Mucosa of descending colon (tissue), 3 donors: ENCODE measurements at regions not wholly inside any gene's neighbourhood (a gene's known extent, or its start where the extent isn't known, plus 50 kb on each side); places are given as distances from the start of the nearest gene placed in this dataset.
"Not testable (repeated sequence)": the region's sequence is repeated elsewhere in the genome, so short reads cannot be mapped to it uniquely, and the experiment has no call there.

ENCODE experiments used
- ATAC-seq: fragments of 200-7000 bp; cut with Tn5 transposase; one replicate; pipeline ENCODE4 v1.9.1; 2020; ENCODE audit warnings: mild to moderate bottlenecking, moderate library complexity
- DNase-seq, 3 donors: peaks; one replicate each; pipeline ENCODE4 v3.0.0-alpha.2; 2020
- H3K36me3 ChIP-seq: fragments of 200-600 bp; one replicate; pipeline ENCODE4 v1.8.0; 2021; ENCODE audit warnings: low read depth, mild to moderate bottlenecking
- H3K4me1 ChIP-seq: fragments of 200-600 bp; one replicate; pipeline ENCODE4 v1.8.0; 2021; ENCODE audit warnings: low read depth, mild to moderate bottlenecking
- H3K4me3 ChIP-seq: fragments of 200-600 bp; one replicate; pipeline ENCODE4 v1.8.0; 2021; ENCODE audit warnings: mild to moderate bottlenecking
- H3K9me3 ChIP-seq: fragments of 200-600 bp; one replicate; pipeline ENCODE4 v1.8.0; 2021; ENCODE audit warnings: mild to moderate bottlenecking
- intact Hi-C, 2 donors: fragments of 100-400 bp; cut with DNase I in 1 of 2; cut with micrococcal nuclease in 1 of 2; formaldehyde crosslinking; loops; one replicate each; pipeline versions ENCODE4 v1.11.0 to v1.11.1; 2022; cut with DNase I, micrococcal nuclease
- TF ChIP-seq, protein P1 (sequence below): fragments of 200-600 bp; IDR thresholded peaks from one replicate; pipeline ENCODE4 v1.8.0; 2022; ENCODE audit warnings: antibody characterized with exemption, mild to moderate bottlenecking
- donor health status: DM: no; HTN: no; CAD: no; lungs with moderate emphysema.
- donor health status: DM: no; HTN: no; CAD: no.
- donor health status: DM: no; HTN: yes; CAD: no.

DNA sequence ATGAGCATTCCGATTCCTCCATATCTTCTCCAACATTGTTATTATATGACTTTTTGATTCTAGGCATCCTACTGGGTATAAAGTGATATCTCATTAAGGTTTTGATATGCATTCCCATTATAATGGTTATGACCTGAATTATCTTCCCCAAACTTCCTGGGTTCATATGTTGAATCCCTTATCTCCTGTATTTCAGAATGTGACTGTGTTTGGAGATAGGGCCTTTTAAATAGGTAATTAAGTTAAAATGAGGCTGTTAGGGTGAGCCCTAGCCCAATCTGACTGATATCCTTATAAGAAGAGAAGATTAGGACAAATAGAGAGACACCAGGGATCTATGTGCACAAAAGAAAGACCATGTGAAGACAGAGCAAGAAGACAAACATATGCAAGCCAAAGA, 96.9 kb upstream of the PMCH start:
- DNase-seq (no peak), ATAC-seq (no peak)
- TF ChIP-seq, protein P1, sequence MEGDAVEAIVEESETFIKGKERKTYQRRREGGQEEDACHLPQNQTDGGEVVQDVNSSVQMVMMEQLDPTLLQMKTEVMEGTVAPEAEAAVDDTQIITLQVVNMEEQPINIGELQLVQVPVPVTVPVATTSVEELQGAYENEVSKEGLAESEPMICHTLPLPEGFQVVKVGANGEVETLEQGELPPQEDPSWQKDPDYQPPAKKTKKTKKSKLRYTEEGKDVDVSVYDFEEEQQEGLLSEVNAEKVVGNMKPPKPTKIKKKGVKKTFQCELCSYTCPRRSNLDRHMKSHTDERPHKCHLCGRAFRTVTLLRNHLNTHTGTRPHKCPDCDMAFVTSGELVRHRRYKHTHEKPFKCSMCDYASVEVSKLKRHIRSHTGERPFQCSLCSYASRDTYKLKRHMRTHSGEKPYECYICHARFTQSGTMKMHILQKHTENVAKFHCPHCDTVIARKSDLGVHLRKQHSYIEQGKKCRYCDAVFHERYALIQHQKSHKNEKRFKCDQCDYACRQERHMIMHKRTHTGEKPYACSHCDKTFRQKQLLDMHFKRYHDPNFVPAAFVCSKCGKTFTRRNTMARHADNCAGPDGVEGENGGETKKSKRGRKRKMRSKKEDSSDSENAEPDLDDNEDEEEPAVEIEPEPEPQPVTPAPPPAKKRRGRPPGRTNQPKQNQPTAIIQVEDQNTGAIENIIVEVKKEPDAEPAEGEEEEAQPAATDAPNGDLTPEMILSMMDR: no peak
- H3K36me3 ChIP-seq: no peaks in the 10 kb centered on the region
- H3K4me1 ChIP-seq: no peaks in the 10 kb centered on the region
- no peak overlapping the region for H3K4me3 ChIP-seq
- intact Hi-C loops: no loop called here
- no peaks in the 10 kb centered on the region for H3K9me3 ChIP-seq

DNA sequence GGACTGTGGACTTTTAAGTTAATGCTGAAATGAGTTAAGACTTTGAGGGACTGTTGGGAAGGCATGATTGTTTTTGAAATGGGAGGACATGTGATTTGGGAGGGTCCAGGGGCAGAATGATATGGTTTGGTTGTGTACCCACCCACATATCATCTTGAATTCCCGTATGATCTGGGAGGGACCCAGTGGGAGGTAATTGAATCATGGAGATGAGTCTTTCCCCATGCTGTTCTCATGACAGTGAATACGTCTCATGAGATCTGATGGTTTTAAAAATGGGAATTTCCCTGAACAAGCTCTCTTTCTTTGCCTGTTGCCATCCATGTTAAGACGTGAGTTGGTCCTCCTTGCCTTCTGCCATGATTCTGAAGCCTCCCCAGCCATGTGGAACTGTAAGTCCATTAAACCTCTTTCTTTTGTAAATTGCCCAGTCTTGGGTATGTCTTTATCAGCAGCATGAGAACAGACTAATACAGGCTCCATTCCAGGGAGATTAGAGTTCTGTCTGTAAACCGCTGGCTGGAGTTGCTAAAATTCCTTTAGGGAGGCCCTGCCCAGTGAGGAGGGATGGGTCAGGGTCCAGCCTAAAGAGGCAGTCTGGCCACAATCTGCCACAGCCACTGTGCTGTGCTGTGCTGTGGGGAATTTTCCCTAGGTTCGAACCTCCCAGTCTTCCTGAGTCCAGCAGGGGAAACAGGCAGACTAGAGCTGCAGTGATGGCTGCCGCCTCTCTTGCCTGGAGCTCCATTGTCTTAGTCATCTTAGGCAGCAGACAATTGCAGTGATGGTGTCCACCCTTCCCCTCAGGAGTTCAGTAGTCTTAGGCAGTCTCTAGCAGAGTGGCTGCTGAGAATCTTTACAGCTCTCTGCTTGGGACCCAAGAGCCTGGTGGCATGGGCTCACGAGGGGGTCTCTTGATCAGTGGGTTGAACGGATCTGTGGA, 94.1 kb upstream of the PMCH start:
- H3K4me3 ChIP-seq, H3K4me1 ChIP-seq, DNase-seq, H3K9me3 ChIP-seq, ATAC-seq, intact Hi-C loops, H3K36me3 ChIP-seq: not testable (repeated sequence)

DNA sequence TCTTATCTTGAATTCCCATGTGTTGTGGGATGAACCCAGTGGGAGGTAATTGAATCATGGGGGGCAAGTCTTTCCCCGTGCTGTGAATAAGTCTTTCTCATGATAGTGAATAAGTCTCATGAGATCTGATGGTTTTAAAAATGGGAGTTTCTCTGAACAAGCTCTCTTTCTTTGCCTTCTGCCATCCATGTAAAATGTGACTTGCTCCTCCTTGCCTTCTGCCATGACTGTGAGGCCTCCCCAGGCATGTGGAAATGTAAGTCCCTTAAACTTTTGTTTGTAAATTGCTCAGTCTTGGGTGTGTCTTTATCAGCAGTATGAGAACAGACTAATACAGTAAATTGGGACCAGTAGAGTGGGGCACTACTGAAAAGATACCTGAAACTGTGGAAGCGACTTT, 92.1 kb upstream of the PMCH start:
- H3K9me3 ChIP-seq, H3K4me3 ChIP-seq, intact Hi-C loops, DNase-seq, H3K36me3 ChIP-seq, ATAC-seq, H3K4me1 ChIP-seq: not testable (repeated sequence)

DNA sequence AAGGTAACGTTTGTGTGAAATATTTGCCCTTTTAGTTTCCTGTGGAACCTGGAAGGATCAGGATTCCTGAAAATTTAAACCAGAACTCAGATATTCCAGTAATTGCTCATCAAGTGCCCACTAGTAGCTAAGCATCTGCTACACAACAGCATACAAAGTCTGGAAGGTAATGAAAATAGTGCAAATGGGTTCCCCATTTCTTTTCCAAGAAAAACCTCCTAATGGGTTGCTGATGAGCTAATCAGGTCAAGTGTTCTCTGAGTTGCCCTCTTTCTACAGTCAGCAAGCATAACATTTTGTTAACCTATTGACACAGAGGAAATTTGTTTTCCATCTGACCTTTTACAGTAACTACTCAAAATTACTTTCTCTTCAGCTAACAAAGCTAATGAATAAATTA, 83.6 kb upstream of the PMCH start:
- TF ChIP-seq, protein P1: no peak
- Histone ChIP-seq H3K9me3 (no peaks in the 10 kb centered on the region), H3K36me3 (no peaks in the 10 kb centered on the region), H3K4me3 (no peak overlapping the region), H3K4me1 (no peaks in the 10 kb centered on the region)
- intact Hi-C loops: no loop called here
- ATAC-seq: no peak
- no peak for DNase-seq

DNA sequence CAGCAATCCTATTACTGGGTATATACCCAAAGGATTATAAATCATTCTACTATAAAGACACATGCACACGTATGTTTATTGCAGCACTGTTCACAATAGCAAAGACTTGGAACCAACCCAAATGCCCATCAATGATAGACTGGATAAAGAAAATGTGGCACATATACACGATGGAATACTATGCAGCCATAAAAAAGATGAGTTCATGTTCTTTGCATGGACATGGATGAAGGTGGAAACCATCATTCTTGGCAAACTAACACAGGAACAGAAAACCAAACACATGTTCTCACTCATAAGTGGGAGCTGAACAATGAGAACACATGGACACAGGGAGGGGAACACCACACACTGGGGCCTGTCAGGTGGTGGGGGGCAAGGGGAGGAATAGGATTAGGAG, 58.1 kb upstream of the PMCH start:
- H3K4me1 ChIP-seq, DNase-seq, intact Hi-C loops, H3K36me3 ChIP-seq, H3K4me3 ChIP-seq, ATAC-seq, H3K9me3 ChIP-seq: not testable (repeated sequence)

DNA sequence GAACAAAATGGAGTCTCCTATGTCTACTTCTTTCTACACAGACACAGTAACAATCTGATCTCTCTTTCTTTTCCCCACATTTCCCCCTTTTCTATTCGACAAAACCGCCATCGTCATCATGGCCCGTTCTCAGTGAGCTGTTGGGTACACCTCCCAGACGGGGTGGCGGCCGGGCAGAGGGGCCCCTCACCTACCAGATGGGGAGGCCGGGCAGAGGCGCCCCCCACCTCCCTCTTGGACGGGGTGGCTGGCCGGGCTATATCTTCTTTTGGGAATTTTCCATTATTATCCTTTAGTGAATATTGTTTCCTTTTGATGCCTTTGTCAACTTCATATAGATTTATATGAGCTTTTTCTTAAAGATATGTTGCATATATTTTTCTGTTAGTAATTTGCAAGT, 53.4 kb upstream of the PMCH start:
- ATAC-seq, H3K36me3 ChIP-seq, DNase-seq, intact Hi-C loops, H3K4me3 ChIP-seq, H3K4me1 ChIP-seq, H3K9me3 ChIP-seq: not testable (repeated sequence)

DNA sequence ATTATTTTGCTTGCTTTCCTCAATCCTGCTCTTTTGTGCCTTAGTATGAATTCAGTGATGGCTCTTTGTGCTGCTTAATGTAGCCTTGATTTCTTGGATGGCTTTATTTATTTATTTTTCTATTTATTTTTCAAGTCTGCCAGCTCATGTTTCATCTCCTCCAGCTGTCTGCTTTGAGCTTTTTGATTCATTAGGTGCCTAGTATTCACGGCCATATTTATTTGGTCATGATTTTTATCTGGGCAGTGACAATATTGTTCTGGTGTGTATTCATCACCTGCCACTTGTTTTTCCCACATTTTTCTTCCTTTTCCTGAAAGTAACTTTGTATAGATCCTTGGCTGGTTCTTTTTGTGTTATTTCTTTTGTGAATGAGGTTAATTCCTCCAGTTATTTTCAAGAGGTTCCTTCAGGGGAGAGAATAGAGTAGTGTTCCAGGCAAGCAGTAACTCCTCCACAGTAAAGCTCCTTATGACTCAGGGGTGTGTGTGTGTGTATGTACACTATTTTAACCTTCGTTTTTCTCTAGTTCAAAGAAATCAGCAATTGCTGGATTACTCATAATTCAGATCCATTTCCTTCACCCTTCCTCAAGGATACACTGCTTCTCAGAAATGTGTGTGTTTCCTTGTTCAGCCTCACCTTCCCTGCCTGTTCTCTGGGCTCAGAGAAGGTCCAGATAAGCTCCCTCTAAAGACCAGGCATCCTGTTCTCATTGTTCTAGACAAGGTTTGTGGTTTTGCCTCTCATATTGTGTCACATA, 51.6 kb upstream of the PMCH start:
- Histone ChIP-seq H3K36me3 (no peaks in the 10 kb centered on the region), H3K4me3 (no peak overlapping the region), H3K9me3 (no peaks in the 10 kb centered on the region), H3K4me1 (no peaks in the 10 kb centered on the region)
- no peak for DNase-seq
- intact Hi-C loops: no loop called here
- TF ChIP-seq, protein P1: no peak
- ATAC-seq: no peak
